ENCODE measurements at regions not wholly inside any gene's neighbourhood (a gene's known extent, or its start where the extent isn't known, plus 50 kb on each side); places are given as distances from the start of the nearest gene placed in this dataset.

DNA sequence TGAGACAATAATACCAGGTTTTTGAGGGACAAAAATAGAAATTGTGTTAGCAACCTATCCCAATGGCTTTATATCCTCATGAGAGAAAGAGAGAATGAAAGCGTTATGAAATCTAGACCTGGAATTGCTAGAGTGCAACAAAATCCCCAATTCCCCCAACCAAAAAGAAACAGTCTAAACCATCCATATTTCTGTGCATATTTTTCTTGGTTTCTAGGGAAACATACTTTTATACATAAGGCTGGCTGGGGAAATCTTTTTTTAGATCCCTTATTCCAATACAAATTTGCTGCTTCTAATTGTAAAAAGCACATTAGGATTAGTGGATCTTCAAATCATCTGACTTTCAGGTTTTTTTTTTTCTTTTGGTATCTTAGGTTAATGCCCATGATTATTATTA lies 277.0 kb upstream of the SEMA3A start:
- ATAC-seq: no peak
- TF ChIP-seq ISL1 (CRISPR knock-in tag; IDR thresholded peaks at IDR 0.05) (no peak), ZFP30 (CRISPR knock-in tag; IDR thresholded peaks at IDR 0.05) (no peak), ZNF70 (CRISPR knock-in tag; IDR thresholded peaks at IDR 0.05) (no peak), TCF4 (CRISPR knock-in tag; IDR thresholded peaks at IDR 0.05; ENCODE audit: borderline replicate concordance) (no peak), OSR1 (CRISPR knock-in tag; IDR thresholded peaks at IDR 0.05) (no peak), CSDC2 (CRISPR knock-in tag; IDR thresholded peaks at IDR 0.05) (no peak), ZFP3 (CRISPR knock-in tag; IDR thresholded peaks at IDR 0.05) (no peak), GLIS3 (CRISPR knock-in tag; IDR thresholded peaks at IDR 0.05) (no peak), ZC3H10 (CRISPR knock-in tag; IDR thresholded peaks at IDR 0.05) (no peak), ZNF8 (CRISPR knock-in tag; IDR thresholded peaks at IDR 0.05) (no peak), TOX (CRISPR knock-in tag; IDR thresholded peaks at IDR 0.05; ENCODE audit: borderline replicate concordance) (no peak), BACH2 (CRISPR knock-in tag; IDR thresholded peaks at IDR 0.05; ENCODE audit: borderline replicate concordance) (no peak), RARB (CRISPR knock-in tag; IDR thresholded peaks at IDR 0.05) (no peak), ESRRG (CRISPR knock-in tag; IDR thresholded peaks at IDR 0.05) (no peak), ARNTL (CRISPR knock-in tag; IDR thresholded peaks at IDR 0.05; ENCODE audit: borderline replicate concordance, low read depth) (no peak), PPARA (CRISPR knock-in tag; IDR thresholded peaks at IDR 0.05; ENCODE audit: borderline replicate concordance) (no peak)
- TF ChIP-seq, protein P1, sequence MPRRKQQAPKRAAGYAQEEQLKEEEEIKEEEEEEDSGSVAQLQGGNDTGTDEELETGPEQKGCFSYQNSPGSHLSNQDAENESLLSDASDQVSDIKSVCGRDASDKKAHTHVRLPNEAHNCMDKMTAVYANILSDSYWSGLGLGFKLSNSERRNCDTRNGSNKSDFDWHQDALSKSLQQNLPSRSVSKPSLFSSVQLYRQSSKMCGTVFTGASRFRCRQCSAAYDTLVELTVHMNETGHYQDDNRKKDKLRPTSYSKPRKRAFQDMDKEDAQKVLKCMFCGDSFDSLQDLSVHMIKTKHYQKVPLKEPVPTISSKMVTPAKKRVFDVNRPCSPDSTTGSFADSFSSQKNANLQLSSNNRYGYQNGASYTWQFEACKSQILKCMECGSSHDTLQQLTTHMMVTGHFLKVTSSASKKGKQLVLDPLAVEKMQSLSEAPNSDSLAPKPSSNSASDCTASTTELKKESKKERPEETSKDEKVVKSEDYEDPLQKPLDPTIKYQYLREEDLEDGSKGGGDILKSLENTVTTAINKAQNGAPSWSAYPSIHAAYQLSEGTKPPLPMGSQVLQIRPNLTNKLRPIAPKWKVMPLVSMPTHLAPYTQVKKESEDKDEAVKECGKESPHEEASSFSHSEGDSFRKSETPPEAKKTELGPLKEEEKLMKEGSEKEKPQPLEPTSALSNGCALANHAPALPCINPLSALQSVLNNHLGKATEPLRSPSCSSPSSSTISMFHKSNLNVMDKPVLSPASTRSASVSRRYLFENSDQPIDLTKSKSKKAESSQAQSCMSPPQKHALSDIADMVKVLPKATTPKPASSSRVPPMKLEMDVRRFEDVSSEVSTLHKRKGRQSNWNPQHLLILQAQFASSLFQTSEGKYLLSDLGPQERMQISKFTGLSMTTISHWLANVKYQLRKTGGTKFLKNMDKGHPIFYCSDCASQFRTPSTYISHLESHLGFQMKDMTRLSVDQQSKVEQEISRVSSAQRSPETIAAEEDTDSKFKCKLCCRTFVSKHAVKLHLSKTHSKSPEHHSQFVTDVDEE (CRISPR knock-in tag; IDR thresholded peaks at IDR 0.05): no peak
- TF ChIP-seq, protein P2, sequence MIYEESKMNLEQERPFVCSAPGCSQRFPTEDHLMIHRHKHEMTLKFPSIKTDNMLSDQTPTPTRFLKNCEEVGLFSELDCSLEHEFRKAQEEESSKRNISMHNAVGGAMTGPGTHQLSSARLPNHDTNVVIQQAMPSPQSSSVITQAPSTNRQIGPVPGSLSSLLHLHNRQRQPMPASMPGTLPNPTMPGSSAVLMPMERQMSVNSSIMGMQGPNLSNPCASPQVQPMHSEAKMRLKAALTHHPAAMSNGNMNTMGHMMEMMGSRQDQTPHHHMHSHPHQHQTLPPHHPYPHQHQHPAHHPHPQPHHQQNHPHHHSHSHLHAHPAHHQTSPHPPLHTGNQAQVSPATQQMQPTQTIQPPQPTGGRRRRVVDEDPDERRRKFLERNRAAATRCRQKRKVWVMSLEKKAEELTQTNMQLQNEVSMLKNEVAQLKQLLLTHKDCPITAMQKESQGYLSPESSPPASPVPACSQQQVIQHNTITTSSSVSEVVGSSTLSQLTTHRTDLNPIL (CRISPR knock-in tag; IDR thresholded peaks at IDR 0.05; ENCODE audit: low read depth): no peak
- TF ChIP-seq, protein P3, sequence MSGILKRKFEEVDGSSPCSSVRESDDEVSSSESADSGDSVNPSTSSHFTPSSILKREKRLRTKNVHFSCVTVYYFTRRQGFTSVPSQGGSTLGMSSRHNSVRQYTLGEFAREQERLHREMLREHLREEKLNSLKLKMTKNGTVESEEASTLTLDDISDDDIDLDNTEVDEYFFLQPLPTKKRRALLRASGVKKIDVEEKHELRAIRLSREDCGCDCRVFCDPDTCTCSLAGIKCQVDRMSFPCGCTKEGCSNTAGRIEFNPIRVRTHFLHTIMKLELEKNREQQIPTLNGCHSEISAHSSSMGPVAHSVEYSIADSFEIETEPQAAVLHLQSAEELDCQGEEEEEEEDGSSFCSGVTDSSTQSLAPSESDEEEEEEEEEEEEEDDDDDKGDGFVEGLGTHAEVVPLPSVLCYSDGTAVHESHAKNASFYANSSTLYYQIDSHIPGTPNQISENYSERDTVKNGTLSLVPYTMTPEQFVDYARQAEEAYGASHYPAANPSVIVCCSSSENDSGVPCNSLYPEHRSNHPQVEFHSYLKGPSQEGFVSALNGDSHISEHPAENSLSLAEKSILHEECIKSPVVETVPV (CRISPR knock-in tag; IDR thresholded peaks at IDR 0.05): no peak
- TF ChIP-seq, protein P4, sequence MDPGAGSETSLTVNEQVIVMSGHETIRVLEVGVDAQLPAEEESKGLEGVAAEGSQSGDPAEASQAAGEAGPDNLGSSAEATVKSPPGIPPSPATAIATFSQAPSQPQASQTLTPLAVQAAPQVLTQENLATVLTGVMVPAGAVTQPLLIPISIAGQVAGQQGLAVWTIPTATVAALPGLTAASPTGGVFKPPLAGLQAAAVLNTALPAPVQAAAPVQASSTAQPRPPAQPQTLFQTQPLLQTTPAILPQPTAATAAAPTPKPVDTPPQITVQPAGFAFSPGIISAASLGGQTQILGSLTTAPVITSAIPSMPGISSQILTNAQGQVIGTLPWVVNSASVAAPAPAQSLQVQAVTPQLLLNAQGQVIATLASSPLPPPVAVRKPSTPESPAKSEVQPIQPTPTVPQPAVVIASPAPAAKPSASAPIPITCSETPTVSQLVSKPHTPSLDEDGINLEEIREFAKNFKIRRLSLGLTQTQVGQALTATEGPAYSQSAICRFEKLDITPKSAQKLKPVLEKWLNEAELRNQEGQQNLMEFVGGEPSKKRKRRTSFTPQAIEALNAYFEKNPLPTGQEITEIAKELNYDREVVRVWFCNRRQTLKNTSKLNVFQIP (CRISPR knock-in tag; IDR thresholded peaks at IDR 0.05; ENCODE audit: borderline replicate concordance, low read depth): no peak

DNA sequence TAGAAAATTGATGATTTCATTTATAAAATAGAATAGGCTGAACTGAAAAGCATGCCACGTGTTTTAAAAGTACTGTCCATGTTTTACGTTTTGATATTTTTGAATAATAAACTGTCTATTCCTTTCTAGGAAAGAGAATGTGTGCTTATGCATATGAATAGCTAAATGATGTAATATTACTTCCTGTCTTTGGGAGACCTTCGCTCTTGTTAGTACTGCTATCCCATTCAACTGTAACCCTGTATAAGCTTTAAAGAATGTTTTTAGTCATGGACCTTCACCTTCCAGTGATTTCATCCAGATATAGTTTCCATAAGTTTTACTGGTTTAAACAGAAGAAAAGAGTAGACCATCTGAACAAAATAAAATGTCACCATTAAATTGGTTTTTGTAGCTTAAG lies 274.4 kb upstream of the SEMA3A start:
- no peak for ATAC-seq
- TF ChIP-seq GLIS3 (CRISPR knock-in tag; IDR thresholded peaks at IDR 0.05) (no peak), ISL1 (CRISPR knock-in tag; IDR thresholded peaks at IDR 0.05) (no peak), ZFP3 (CRISPR knock-in tag; IDR thresholded peaks at IDR 0.05) (no peak), ZC3H10 (CRISPR knock-in tag; IDR thresholded peaks at IDR 0.05) (no peak), SNAI2 (CRISPR knock-in tag; IDR thresholded peaks at IDR 0.05) (no peak), ARNTL (CRISPR knock-in tag; IDR thresholded peaks at IDR 0.05; ENCODE audit: borderline replicate concordance, low read depth) (no peak), ZNF70 (CRISPR knock-in tag; IDR thresholded peaks at IDR 0.05) (no peak), ZNF565 (CRISPR knock-in tag; conservative IDR thresholded peaks at IDR 0.05; ENCODE audit: low read depth) (no peak), CSDC2 (CRISPR knock-in tag; IDR thresholded peaks at IDR 0.05) (no peak)
- TF ChIP-seq, protein P4 (CRISPR knock-in tag; IDR thresholded peaks at IDR 0.05; ENCODE audit: borderline replicate concordance, low read depth): no peak
- TF ChIP-seq, protein P1 (CRISPR knock-in tag; IDR thresholded peaks at IDR 0.05): no peak
- TF ChIP-seq, protein P3 (CRISPR knock-in tag; IDR thresholded peaks at IDR 0.05): no peak
